ENCODE measurements at regions not wholly inside any gene's neighbourhood (a gene's known extent, or its start where the extent isn't known, plus 50 kb on each side); places are given as distances from the start of the nearest gene placed in this dataset.

- TF ChIP-seq CTCF (conservative IDR thresholded peaks at IDR 0.05; ENCODE audit: low read depth, low read length), result no peak
- no peak for TF ChIP-seq EZH2 (IDR thresholded peaks at IDR 0.05; ENCODE audit: borderline replicate concordance, low read depth, low read length, poor library complexity, severe bottlenecking)
Observed at GRCh38 chr9:89732939-89733324, 128.1 kb downstream of the GADD45G start.
